H1 (cell line): ENCODE measurements at regions not wholly inside any gene's neighbourhood (a gene's known extent, or its start where the extent isn't known, plus 50 kb on each side); places are given as distances from the start of the nearest gene placed in this dataset.

Experiments
- EP300 ChIP-seq, 2 experiments: IDR thresholded peaks; 1 replicate in 1 of 2; 2 replicates in 1 of 2; pipeline ENCODE4 v1.6.1; 2011 to 2012; ENCODE audit warnings: low read depth in 2 of 2, low read length in 2 of 2, mild to moderate bottlenecking in 2 of 2, borderline replicate concordance in 1 of 2, inconsistent platforms in 1 of 2, moderate library complexity in 1 of 2
- POU5F1 ChIP-seq: IDR thresholded peaks from 2 replicates; pipeline ENCODE4 v1.6.1; 2011; ENCODE audit warnings: low read depth, mild to moderate bottlenecking, low read length, moderate library complexity
- SIN3A ChIP-seq, 2 experiments: IDR thresholded peaks in 1 of 2; conservative IDR thresholded peaks in 1 of 2; 2 replicates each; pipeline ENCODE4 v1.6.1; 2011 to 2012; ENCODE audit warnings: low read length in 2 of 2, improper control_type of control experiment in 1 of 2, low read depth in 1 of 2, mild to moderate bottlenecking in 1 of 2
- SP4 ChIP-seq: IDR thresholded peaks from 2 replicates; pipeline ENCODE4 v1.6.1; 2012; ENCODE audit warnings: low read length, inconsistent platforms
- YY1 ChIP-seq: IDR thresholded peaks from 2 replicates; pipeline ENCODE4 v1.6.1; 2011; ENCODE audit warnings: low read depth, mild to moderate bottlenecking, low read length

DNA sequence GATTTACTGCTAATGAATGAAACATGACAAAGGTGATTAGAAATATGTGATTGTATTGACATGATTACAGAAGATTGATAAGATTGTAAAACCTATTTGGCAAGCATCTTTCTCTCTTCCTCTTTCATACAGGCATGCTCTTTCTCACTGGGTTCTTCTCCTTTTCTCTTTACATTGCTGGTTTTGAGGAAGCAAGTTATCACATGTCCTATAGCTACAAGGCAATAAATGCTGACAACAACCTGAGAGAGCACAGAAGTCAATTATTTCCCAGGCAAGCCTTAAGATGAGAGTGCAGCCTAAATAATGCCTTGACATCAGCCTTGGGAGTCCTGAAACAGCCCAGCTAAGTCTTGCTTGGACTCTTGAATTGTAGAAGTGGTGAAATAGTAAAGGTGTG, 875.0 kb downstream of the SLITRK1 start (continued):
- TF ChIP-seq EP300 (IDR thresholded peaks at IDR 0.05; ENCODE audit: borderline replicate concordance in 1 of 2, low read depth in 2 of 2, low read length in 2 of 2) = no peak
- TF ChIP-seq POU5F1 = no peak
- TF ChIP-seq YY1 = no peak
- TF ChIP-seq SP4 = no peak
- TF ChIP-seq SIN3A (conservative IDR thresholded peaks at IDR 0.05 in 1 of 2, IDR thresholded peaks at IDR 0.05 in 1 of 2; ENCODE audit: low read depth in 1 of 2, low read length in 2 of 2) = no peak
